OCI-LY3 (cell line): ENCODE measurements at regions not wholly inside any gene's neighbourhood (a gene's known extent, or its start where the extent isn't known, plus 50 kb on each side); places are given as distances from the start of the nearest gene placed in this dataset.

ENCODE experiments used
- CTCF ChIP-seq: fragments of 200-600, 300-600 bp; sonication (generic); IDR thresholded peaks from 2 replicates; pipeline ENCODE4 v1.5.1; 2014; ENCODE audit warnings: antibody characterized with exemption, low read length, low read depth
- EZH2phosphoT487 ChIP-seq: fragments of 200-600 bp; shearing (Covaris generic); IDR thresholded peaks from 2 replicates; pipeline ENCODE4 v1.6.1; 2018; ENCODE audit warnings: antibody characterized with exemption, mixed run types, low read depth

- TF ChIP-seq CTCF = no peak
- TF ChIP-seq EZH2phosphoT487 = no peak
Observed at GRCh38 chr6:154580397-154581135, 70.1 kb upstream of the CNKSR3 start.
